GM12801 (cell line): ENCODE measurements at regions not wholly inside any gene's neighbourhood (a gene's known extent, or its start where the extent isn't known, plus 50 kb on each side); places are given as distances from the start of the nearest gene placed in this dataset.

Experiments
- CTCF ChIP-seq: IDR thresholded peaks from one replicate; pipeline ENCODE4 v1.5.1; 2011; ENCODE audit warnings: control low read depth; ENCODE audit not compliant: insufficient read length; ENCODE audit errors: extremely low read depth

GRCh38 chr3:161890147-161890625, 393.6 kb downstream of the OTOL1 start:
- TF ChIP-seq CTCF: no peak

GRCh38 chr3:161893972-161894371, 397.4 kb downstream of the OTOL1 start:
- no peak for TF ChIP-seq CTCF

GRCh38 chr3:161894657-161895056, 398.0 kb downstream of the OTOL1 start:
- no peak for TF ChIP-seq CTCF

GRCh38 chr3:161905520-161906132, 409.0 kb downstream of the OTOL1 start:
- TF ChIP-seq CTCF: no peak

GRCh38 chr3:161913786-161914389, 417.3 kb downstream of the OTOL1 start:
- TF ChIP-seq CTCF: no peak

- TF ChIP-seq CTCF: no peak
These were observed 418.3 kb downstream of the OTOL1 start for GRCh38 chr3:161914703-161915417.

GRCh38 chr3:161915418-161915750, 418.8 kb downstream of the OTOL1 start:
- TF ChIP-seq CTCF: no peak
